Heart right ventricle (tissue), 16 donors: ENCODE measurements at regions not wholly inside any gene's neighbourhood (a gene's known extent, or its start where the extent isn't known, plus 50 kb on each side); places are given as distances from the start of the nearest gene placed in this dataset.

Experiments used
- ATAC-seq, 8 donors: fragments of 200-7000 bp; cut with Tn5 transposase; one replicate each; pipeline ENCODE4 v1.9.1; 2020; ENCODE audit warnings: mild to moderate bottlenecking in 8 of 8, moderate library complexity in 8 of 8, moderate number of reproducible peaks in 1 of 8
- DNase-seq, 2 donors: peaks; one replicate each; pipeline ENCODE4 v3.0.0-alpha.2; 2020
- H3K27ac ChIP-seq, 10 donors: fragments of 200-600 bp; sonication (generic) in 2 of 10; one replicate each; pipeline versions ENCODE4 v1.5.0 to v1.8.0; 2020 to 2022; ENCODE audit warnings: mild to moderate bottlenecking in 3 of 10
- H3K27me3 ChIP-seq, 7 donors: fragments of 200-600 bp; one replicate each; pipeline ENCODE4 v1.8.0; 2021 to 2022; ENCODE audit warnings: mild to moderate bottlenecking in 2 of 7
- H3K36me3 ChIP-seq, 9 donors: fragments of 200-600 bp; sonication (generic) in 1 of 9; one replicate each; pipeline versions ENCODE4 v1.5.0 to v1.8.0; 2020 to 2022; ENCODE audit warnings: mild to moderate bottlenecking in 2 of 9
- H3K4me1 ChIP-seq, 9 donors: fragments of 200-600 bp; sonication (generic) in 1 of 9; one replicate each; pipeline versions ENCODE4 v1.5.0 to v1.8.0; 2020 to 2022; ENCODE audit warnings: mild to moderate bottlenecking in 4 of 9
- H3K4me3 ChIP-seq, 10 donors: fragments of 200-600 bp; sonication (generic) in 2 of 10; one replicate each; pipeline versions ENCODE4 v1.5.0 to v1.8.0; 2020 to 2022; ENCODE audit warnings: mild to moderate bottlenecking in 7 of 10, moderate library complexity in 2 of 10
- H3K9me3 ChIP-seq, 11 donors: fragments of 200-600 bp in 10 of 11; sonication (generic) in 2 of 11; one replicate each; pipeline versions ENCODE4 v1.5.0 to v1.8.0; 2013 to 2022; ENCODE audit warnings: mild to moderate bottlenecking in 2 of 11, control low read depth in 1 of 11, moderate library complexity in 1 of 11
- CTCF ChIP-seq, 9 donors: fragments of 200-600 bp; sonication (generic) in 2 of 9; IDR thresholded peaks; one replicate each; pipeline versions ENCODE4 v1.5.0 to v1.8.0; 2021 to 2022; ENCODE audit warnings: antibody characterized with exemption in 9 of 9, mild to moderate bottlenecking in 5 of 9, moderate library complexity in 1 of 9
- WGBS, 2 donors: extraction: QIAGEN DNeasy Blood & Tissue Kit; methylation state at CpG; one replicate each; pipeline ENCODE4 v1.1.7; 2013; ENCODE audit warnings: inconsistent platforms in 1 of 2; 5-methylcytosine and 5-hydroxymethylcytosine counted together
- intact Hi-C, 10 donors: fragments of 100-400 bp; cut with DNase I; formaldehyde crosslinking; loops; one replicate each; pipeline versions ENCODE4 v1.11.1 to v1.14.2; 2022
- donor health status: Arrhythmogenic right ventricular cardiomyopathy.
- donor health status: ischemic (EF 13 %, LVEDD 7.1; RV severe dilation, severe dysfunction).
- donor health status: healthy with polysubstance abuse.
- donor health status: DM: no; HTN: yes; CAD: no.
- donor health status: DM: no; HTN: no; CAD: no.
- donor health status: ischemic (EF 25% LVEDD 6.9; RV normal size, moderate dysfunction).
- donor health status: ischemic (EF 25% LVEDD 5.7; RV mildly dilated, moderate dysfunction).
- donor health status: healthy.
- donor health status: DM: yes; HTN: yes; CAD: no.
- donor health status: Ischemic cardiomyopathy.
- donor health status: ischemic (EF 35%, LVEDD 5.7; RV mildly dilated, moderate dysfunction).
- donor health status: nonischemic (EF 11% LVEDD 7.7; RV severe dilation, severe dysfunction).
- donor health status: DM: yes; HTN: yes; CAD: no.
- donor health status: PGD.
- donor health status: ischemic (EF 29% LVEDD 5.4; RV normal size, mild dysfunction).
- donor health status: nonischemic (EF 23%, LVEDD 6.1; RV moderate dilation, normal function).

- H3K4me3 ChIP-seq: no peak overlapping the region
- no peak overlapping the region for H3K27ac ChIP-seq
- no peaks in the 10 kb centered on the region for H3K36me3 ChIP-seq
- no peaks in the 10 kb centered on the region for H3K9me3 ChIP-seq
- no peaks in the 10 kb centered on the region for H3K27me3 ChIP-seq
- intact Hi-C loops: no loop called here
- 85 to 87% methylated on average over 6 of the region's 6 CpGs for WGBS, 2 donors
- DNase-seq (no peak), ATAC-seq (no peak)
- peaks cover 0 to 16% (median 3%) of the 10 kb centered on the region in 9 donors for H3K4me1 ChIP-seq
- TF ChIP-seq CTCF (IDR thresholded peaks at IDR 0.05): no peak
Measured at GRCh38 chr6:63477422-63478040, 94.7 kb upstream of the LOC128125822 start.

GRCh38 chr6:63478734-63479133 is 93.5 kb upstream of the LOC128125822 start:
- H3K36me3 ChIP-seq: no peaks in the 10 kb centered on the region
- ATAC-seq (no peak), DNase-seq (no peak)
- WGBS, 2 donors: 74 to 85% methylated on average over 1 of the region's 1 CpG
- no peak for TF ChIP-seq CTCF (IDR thresholded peaks at IDR 0.05)
- no peaks in the 10 kb centered on the region for H3K27me3 ChIP-seq
- H3K4me3 ChIP-seq: no peak overlapping the region
- H3K9me3 ChIP-seq: no peaks in the 10 kb centered on the region
- intact Hi-C loops: no loop called here
- no peak overlapping the region for H3K27ac ChIP-seq
- H3K4me1 ChIP-seq: peaks cover 0 to 16% (median 3%) of the 10 kb centered on the region in 9 donors

GRCh38 chr6:63486196-63486595 is 86.1 kb upstream of the LOC128125822 start:
- Histone ChIP-seq H3K36me3 (no peaks in the 10 kb centered on the region), H3K9me3 (no peaks in the 10 kb centered on the region), H3K27ac (no peak overlapping the region), H3K4me1 (no peaks in the 10 kb centered on the region), H3K27me3 (no peaks in the 10 kb centered on the region), H3K4me3 (no peak overlapping the region)
- intact Hi-C loops: no loop called here
- ATAC-seq: no peak
- 63 to 66% methylated on average over 2 of the region's 2 CpGs for WGBS, 2 donors
- TF ChIP-seq CTCF (IDR thresholded peaks at IDR 0.05): no peak
- DNase-seq: no peak

- Histone ChIP-seq H3K9me3 (no peaks in the 10 kb centered on the region), H3K4me3 (no peak overlapping the region), H3K36me3 (no peaks in the 10 kb centered on the region), H3K27me3 (no peaks in the 10 kb centered on the region), H3K4me1 (no peaks in the 10 kb centered on the region), H3K27ac (no peak overlapping the region)
- DNase-seq (no peak), ATAC-seq (no peak)
- intact Hi-C loops: no loop called here
- no peak for TF ChIP-seq CTCF (IDR thresholded peaks at IDR 0.05)
- WGBS, 2 donors: 74 to 78% methylated on average over 9 of the region's 9 CpGs
Measured at GRCh38 chr6:63487103-63487813, 85.0 kb upstream of the LOC128125822 start.
